ENCODE measurements at regions not wholly inside any gene's neighbourhood (a gene's known extent, or its start where the extent isn't known, plus 50 kb on each side); places are given as distances from the start of the nearest gene placed in this dataset.
"Not testable (repeated sequence)": the region's sequence is repeated elsewhere in the genome, so short reads cannot be mapped to it uniquely, and the experiment has no call there.

GRCh38 chr15:92733090-92733933 is 77.7 kb upstream of the FAM174B start:
- DNase-seq (ENCODE audit: extremely low spot score), result no peak
- no peak overlapping the region for H3K27ac ChIP-seq (ENCODE audit: low read depth)
- 64% methylated on average over 12 of the region's 12 CpGs for WGBS
- H3K4me3 ChIP-seq (ENCODE audit: low read depth, low read length), result no peak overlapping the region
- no peaks in the 10 kb centered on the region for H3K36me3 ChIP-seq (ENCODE audit: insufficient read depth)
- no peaks in the 10 kb centered on the region for H3K4me1 ChIP-seq (ENCODE audit: insufficient read depth)

GRCh38 chr15:92733934-92734521 is 78.5 kb upstream of the FAM174B start:
- Histone ChIP-seq H3K4me1 (ENCODE audit: insufficient read depth) (no peaks in the 10 kb centered on the region), H3K36me3 (ENCODE audit: insufficient read depth) (no peaks in the 10 kb centered on the region), H3K4me3 (ENCODE audit: low read depth, low read length) (peak overlapping the region; percentile 39), H3K27ac (ENCODE audit: low read depth) (peak overlapping the region; percentile 27)
- DNase-seq (ENCODE audit: extremely low spot score), result peak; percentile 28
- 8% methylated on average over 33 of the region's 33 CpGs for WGBS

GRCh38 chr15:92739246-92739645 is 83.7 kb upstream of the FAM174B start:
- WGBS, result 98% methylated on average over 4 of the region's 4 CpGs

GRCh38 chr15:92745845-92746271 is 90.3 kb upstream of the FAM174B start:
- H3K36me3 ChIP-seq (ENCODE audit: insufficient read depth), result no peaks in the 10 kb centered on the region
- WGBS, result 82% methylated on average over 4 of the region's 4 CpGs
- no peak for DNase-seq (ENCODE audit: extremely low spot score)
- H3K27ac ChIP-seq (ENCODE audit: low read depth), result no peak overlapping the region
- H3K4me3 ChIP-seq (ENCODE audit: low read depth, low read length), result no peak overlapping the region
- no peaks in the 10 kb centered on the region for H3K4me1 ChIP-seq (ENCODE audit: insufficient read depth)

More at GRCh38 chr15:92739246-92739645, 83.7 kb upstream of the FAM174B start:
- not testable (repeated sequence) for DNase-seq (ENCODE audit: extremely low spot score); H3K36me3 ChIP-seq (ENCODE audit: insufficient read depth); H3K4me1 ChIP-seq (ENCODE audit: insufficient read depth); H3K4me3 ChIP-seq (ENCODE audit: low read depth, low read length); H3K27ac ChIP-seq (ENCODE audit: low read depth)

- no peak overlapping the region for H3K4me3 ChIP-seq (ENCODE audit: low read depth, low read length)
Observed at GRCh38 chr15:92747047-92747446, 91.5 kb upstream of the FAM174B start.

GRCh38 chr15:92749216-92749615 is 93.6 kb upstream of the FAM174B start:
- 78% methylated on average over 4 of the region's 4 CpGs for WGBS
- no peak for DNase-seq (ENCODE audit: extremely low spot score)
- no peaks in the 10 kb centered on the region for H3K36me3 ChIP-seq (ENCODE audit: insufficient read depth)
- H3K4me1 ChIP-seq (ENCODE audit: insufficient read depth), result no peaks in the 10 kb centered on the region
- H3K27ac ChIP-seq (ENCODE audit: low read depth), result no peak overlapping the region
- no peak overlapping the region for H3K4me3 ChIP-seq (ENCODE audit: low read depth, low read length)

More at GRCh38 chr15:92747047-92747446, 91.5 kb upstream of the FAM174B start:
- Histone ChIP-seq H3K4me1 (ENCODE audit: insufficient read depth) (no peaks in the 10 kb centered on the region), H3K36me3 (ENCODE audit: insufficient read depth) (no peaks in the 10 kb centered on the region), H3K27ac (ENCODE audit: low read depth) (no peak overlapping the region)
- DNase-seq (ENCODE audit: extremely low spot score), result no peak
- WGBS, result 88% methylated on average over 3 of the region's 3 CpGs

GRCh38 chr15:92749946-92750345 is 94.4 kb upstream of the FAM174B start:
- H3K4me3 ChIP-seq (ENCODE audit: low read depth, low read length), result no peak overlapping the region
- no peaks in the 10 kb centered on the region for H3K36me3 ChIP-seq (ENCODE audit: insufficient read depth)
- H3K27ac ChIP-seq (ENCODE audit: low read depth), result no peak overlapping the region
- DNase-seq (ENCODE audit: extremely low spot score), result no peak
- 85% methylated on average over 4 of the region's 4 CpGs for WGBS
- H3K4me1 ChIP-seq (ENCODE audit: insufficient read depth), result no peaks in the 10 kb centered on the region

- no peak overlapping the region for H3K4me3 ChIP-seq (ENCODE audit: low read depth, low read length)
- WGBS, result 93% methylated on average over 3 of the region's 3 CpGs
- H3K36me3 ChIP-seq (ENCODE audit: insufficient read depth), result no peaks in the 10 kb centered on the region
- H3K4me1 ChIP-seq (ENCODE audit: insufficient read depth), result no peaks in the 10 kb centered on the region
- no peak overlapping the region for H3K27ac ChIP-seq (ENCODE audit: low read depth)
- DNase-seq (ENCODE audit: extremely low spot score), result peak; percentile 15
Observed at GRCh38 chr15:92751528-92751927, 96.0 kb upstream of the FAM174B start.

- no peak overlapping the region for H3K27ac ChIP-seq (ENCODE audit: low read depth)
- H3K4me3 ChIP-seq (ENCODE audit: low read depth, low read length), result no peak overlapping the region
- WGBS, result 66% methylated on average over 3 of the region's 3 CpGs
Observed at GRCh38 chr15:92753591-92753990, 98.0 kb upstream of the FAM174B start.

GRCh38 chr15:92763459-92763858 is 107.9 kb upstream of the FAM174B start:
- WGBS, result 89% methylated on average over 5 of the region's 5 CpGs
- Histone ChIP-seq H3K4me1 (ENCODE audit: insufficient read depth) (no peaks in the 10 kb centered on the region), H3K36me3 (ENCODE audit: insufficient read depth) (no peaks in the 10 kb centered on the region)

More at GRCh38 chr15:92753591-92753990, 98.0 kb upstream of the FAM174B start:
- H3K36me3 ChIP-seq (ENCODE audit: insufficient read depth), result no peaks in the 10 kb centered on the region
- DNase-seq (ENCODE audit: extremely low spot score), result no peak
- no peaks in the 10 kb centered on the region for H3K4me1 ChIP-seq (ENCODE audit: insufficient read depth)

GRCh38 chr15:92768131-92768530 is 112.6 kb upstream of the FAM174B start:
- H3K27ac ChIP-seq (ENCODE audit: low read depth); H3K36me3 ChIP-seq (ENCODE audit: insufficient read depth); DNase-seq (ENCODE audit: extremely low spot score); H3K4me3 ChIP-seq (ENCODE audit: low read depth, low read length); H3K4me1 ChIP-seq (ENCODE audit: insufficient read depth): not testable (repeated sequence)
- 98% methylated on average over 34 of the region's 35 CpGs for WGBS

More at GRCh38 chr15:92763459-92763858, 107.9 kb upstream of the FAM174B start:
- Histone ChIP-seq H3K27ac (ENCODE audit: low read depth) (no peak overlapping the region), H3K4me3 (ENCODE audit: low read depth, low read length) (no peak overlapping the region)
- no peak for DNase-seq (ENCODE audit: extremely low spot score)

- no peak overlapping the region for H3K4me3 ChIP-seq (ENCODE audit: low read depth, low read length)
- H3K27ac ChIP-seq (ENCODE audit: low read depth), result no peak overlapping the region
- 59% methylated on average over 3 of the region's 3 CpGs for WGBS
- H3K4me1 ChIP-seq (ENCODE audit: insufficient read depth), result no peaks in the 10 kb centered on the region
- no peak for DNase-seq (ENCODE audit: extremely low spot score)
- no peaks in the 10 kb centered on the region for H3K36me3 ChIP-seq (ENCODE audit: insufficient read depth)
Observed at GRCh38 chr15:92770641-92771040, 115.1 kb upstream of the FAM174B start.

GRCh38 chr15:92772061-92772460 is 116.5 kb upstream of the FAM174B start:
- H3K4me1 ChIP-seq (ENCODE audit: insufficient read depth), result no peaks in the 10 kb centered on the region
- no peaks in the 10 kb centered on the region for H3K36me3 ChIP-seq (ENCODE audit: insufficient read depth)
- 95% methylated on average over 9 of the region's 9 CpGs for WGBS
- H3K27ac ChIP-seq (ENCODE audit: low read depth), result no peak overlapping the region
- no peak overlapping the region for H3K4me3 ChIP-seq (ENCODE audit: low read depth, low read length)
- DNase-seq (ENCODE audit: extremely low spot score), result no peak

GRCh38 chr15:92772626-92773244 is 117.2 kb upstream of the FAM174B start:
- Histone ChIP-seq H3K27ac (ENCODE audit: low read depth) (no peak overlapping the region), H3K4me3 (ENCODE audit: low read depth, low read length) (no peak overlapping the region), H3K36me3 (ENCODE audit: insufficient read depth) (no peaks in the 10 kb centered on the region), H3K4me1 (ENCODE audit: insufficient read depth) (no peaks in the 10 kb centered on the region)
- 89% methylated on average over 24 of the region's 24 CpGs for WGBS
- no peak for DNase-seq (ENCODE audit: extremely low spot score)
